ENCODE measurements at regions not wholly inside any gene's neighbourhood (a gene's known extent, or its start where the extent isn't known, plus 50 kb on each side); places are given as distances from the start of the nearest gene placed in this dataset.
"Not testable (repeated sequence)": the region's sequence is repeated elsewhere in the genome, so short reads cannot be mapped to it uniquely, and the experiment has no call there.

DNA sequence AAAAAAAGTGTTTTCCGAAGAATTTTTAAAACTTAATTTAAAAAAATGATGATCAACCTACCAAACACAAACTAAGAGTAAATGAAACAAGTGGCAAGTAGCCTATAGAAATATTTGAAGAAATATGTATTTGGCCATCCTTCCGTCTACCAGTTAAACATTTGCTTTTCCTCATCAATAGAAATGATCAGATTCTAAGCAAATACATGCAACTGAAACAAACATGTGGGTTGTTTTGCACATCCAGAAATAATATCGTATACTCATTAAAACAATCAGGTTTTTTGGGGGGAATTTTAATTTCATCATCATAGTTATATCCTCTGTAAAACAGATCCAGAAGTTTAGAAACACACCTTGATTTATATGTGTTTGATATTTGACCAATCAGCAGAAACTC, 1011.7 kb downstream of the GATA3 start:
- ATAC-seq = no peak
- H3K4me3 Mint-ChIP-seq = no peak overlapping the region
- H3K27me3 Mint-ChIP-seq = no peaks in the 10 kb centered on the region
- no peaks in the 10 kb centered on the region for H3K36me3 Mint-ChIP-seq
- no peak overlapping the region for H3K27ac Mint-ChIP-seq
- H3K9me3 Mint-ChIP-seq = no peaks in the 10 kb centered on the region
- H3K4me1 Mint-ChIP-seq = no peaks in the 10 kb centered on the region

DNA sequence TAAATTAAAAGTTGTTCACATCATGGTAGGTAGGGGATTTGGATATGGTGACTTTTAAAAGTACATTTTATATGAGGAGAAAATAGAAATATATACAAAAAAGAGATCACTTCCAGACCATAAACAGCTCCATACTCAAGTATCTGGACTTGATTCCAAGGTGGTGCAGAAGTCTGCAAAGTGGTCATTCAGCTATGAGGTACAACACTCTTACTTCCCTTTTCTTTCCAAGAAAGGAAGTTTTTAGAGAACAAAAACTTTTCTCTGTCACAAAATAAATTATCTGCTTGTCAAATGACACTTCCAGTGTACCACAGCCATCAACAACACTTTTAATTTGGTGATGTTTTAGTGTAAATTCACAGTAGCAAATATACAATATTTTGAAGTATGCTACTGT, 1013.5 kb downstream of the GATA3 start:
- no peaks in the 10 kb centered on the region for H3K4me1 Mint-ChIP-seq
- H3K36me3 Mint-ChIP-seq = no peaks in the 10 kb centered on the region
- H3K9me3 Mint-ChIP-seq = no peaks in the 10 kb centered on the region
- ATAC-seq = no peak
- H3K27ac Mint-ChIP-seq = no peak overlapping the region
- no peak overlapping the region for H3K4me3 Mint-ChIP-seq
- H3K27me3 Mint-ChIP-seq = no peaks in the 10 kb centered on the region

DNA sequence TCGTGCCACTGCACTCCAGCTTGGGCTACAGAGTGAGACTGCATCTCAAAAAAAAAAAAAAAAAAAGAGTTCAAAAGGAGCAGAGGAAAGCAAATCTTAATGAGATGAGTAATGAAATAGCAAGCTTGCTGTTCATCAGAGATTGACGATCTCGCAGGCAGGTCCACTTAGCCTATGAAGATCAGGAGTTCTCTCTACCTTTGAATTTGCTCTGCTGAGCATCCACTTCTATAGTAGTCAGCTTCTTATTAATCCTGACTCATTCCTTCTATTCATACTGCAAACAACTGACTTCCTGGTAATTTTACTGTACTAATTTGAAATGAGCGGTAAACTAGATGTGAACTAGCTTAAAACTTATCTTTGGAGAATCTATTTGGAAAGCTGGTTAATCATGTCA, 1014.6 kb downstream of the GATA3 start:
- no peaks in the 10 kb centered on the region for H3K4me1 Mint-ChIP-seq
- H3K36me3 Mint-ChIP-seq = no peaks in the 10 kb centered on the region
- no peak for ATAC-seq
- no peaks in the 10 kb centered on the region for H3K27me3 Mint-ChIP-seq
- H3K9me3 Mint-ChIP-seq = no peaks in the 10 kb centered on the region
- no peak overlapping the region for H3K4me3 Mint-ChIP-seq
- no peak overlapping the region for H3K27ac Mint-ChIP-seq

DNA sequence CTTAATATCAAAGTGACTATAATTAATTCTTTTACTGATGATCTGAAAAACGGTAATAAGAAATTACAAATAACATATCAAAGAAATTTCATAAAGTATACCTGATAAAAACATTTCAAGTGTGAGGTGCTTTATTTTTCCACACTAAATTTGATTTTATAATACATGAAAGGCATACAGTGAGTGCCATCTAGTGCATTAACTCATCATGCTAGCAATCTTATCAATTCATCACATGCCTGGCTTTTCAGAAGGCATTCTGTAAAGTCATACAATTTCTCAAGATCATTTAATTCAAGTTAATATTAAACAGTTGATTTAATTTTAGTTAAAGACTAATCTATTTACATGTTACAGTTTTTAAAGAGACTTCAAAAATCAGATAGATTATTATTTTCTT, 1020.9 kb downstream of the GATA3 start:
- Mint-ChIP-seq H3K36me3 (no peaks in the 10 kb centered on the region), H3K27me3 (no peaks in the 10 kb centered on the region), H3K4me1 (no peaks in the 10 kb centered on the region), H3K27ac (no peak overlapping the region), H3K4me3 (no peak overlapping the region), H3K9me3 (peaks cover 4% of the 10 kb centered on the region)
- ATAC-seq = no peak

DNA sequence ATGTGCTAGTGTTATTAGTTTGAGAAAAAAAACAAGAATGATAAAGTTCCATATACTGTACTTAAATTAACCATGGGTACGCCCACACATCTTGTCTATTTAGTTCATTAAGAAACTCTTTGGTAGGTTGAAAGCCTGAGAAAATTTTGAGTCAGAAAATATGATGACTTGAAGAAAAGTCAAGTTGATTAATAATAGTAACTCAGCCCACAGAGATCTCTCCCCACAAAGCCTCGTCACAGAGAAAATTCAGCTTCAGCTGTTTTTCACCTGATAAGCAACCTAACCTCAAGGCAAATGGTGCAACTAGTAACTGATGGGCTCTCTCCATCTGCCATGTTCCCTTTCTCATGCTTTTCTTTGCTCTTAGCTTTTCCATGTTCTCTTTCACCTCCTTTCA, 1021.6 kb downstream of the GATA3 start:
- Mint-ChIP-seq H3K36me3 (no peaks in the 10 kb centered on the region), H3K4me3 (no peak overlapping the region), H3K27me3 (no peaks in the 10 kb centered on the region), H3K27ac (no peak overlapping the region), H3K4me1 (no peaks in the 10 kb centered on the region), H3K9me3 (peaks cover 4% of the 10 kb centered on the region)
- ATAC-seq = no peak

DNA sequence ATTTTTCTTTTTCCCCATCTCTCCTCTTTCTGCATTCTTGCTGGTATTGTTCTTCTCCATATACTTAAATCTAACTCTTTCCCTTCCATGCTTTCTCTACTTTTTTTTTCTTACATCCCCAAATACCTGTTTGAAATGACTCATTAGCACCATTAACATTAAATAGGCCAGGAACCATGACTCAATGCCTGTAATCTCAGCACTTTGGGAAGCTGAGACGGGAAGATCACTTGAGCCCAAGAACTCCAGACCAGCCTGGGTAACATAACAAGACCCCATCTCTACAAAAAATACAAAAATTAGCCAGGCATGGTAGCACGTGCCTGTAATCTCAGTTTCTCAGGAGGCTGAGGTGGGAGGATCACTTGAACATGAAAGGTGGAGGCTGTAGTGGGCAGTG, 1026.8 kb downstream of the GATA3 start:
- H3K27me3 Mint-ChIP-seq = no peaks in the 10 kb centered on the region
- H3K9me3 Mint-ChIP-seq = peaks cover 7% of the 10 kb centered on the region
- H3K4me1 Mint-ChIP-seq = no peaks in the 10 kb centered on the region
- H3K4me3 Mint-ChIP-seq = no peak overlapping the region
- H3K36me3 Mint-ChIP-seq = no peaks in the 10 kb centered on the region
- no peak overlapping the region for H3K27ac Mint-ChIP-seq
- no peak for ATAC-seq

DNA sequence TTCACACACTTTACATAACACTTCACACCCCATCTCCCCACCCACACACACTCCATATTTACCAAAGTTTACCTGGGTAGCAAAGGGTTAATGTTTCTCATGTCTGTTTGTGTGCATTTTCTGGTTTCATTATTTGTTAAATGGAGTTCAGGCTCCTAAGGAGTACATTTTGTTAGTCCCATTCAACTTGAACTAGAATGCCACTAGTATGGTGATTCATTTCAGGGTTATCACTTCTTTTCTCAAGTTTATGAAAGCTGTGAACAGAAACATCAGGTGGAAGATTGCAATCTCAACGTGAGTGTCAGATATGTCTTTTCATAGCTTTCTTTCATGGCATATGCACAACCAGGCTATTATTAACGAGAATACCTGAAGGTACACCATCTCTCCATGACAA, 1027.5 kb downstream of the GATA3 start:
- Mint-ChIP-seq H3K4me3 (no peak overlapping the region), H3K36me3 (no peaks in the 10 kb centered on the region), H3K27ac (no peak overlapping the region), H3K9me3 (peaks cover 7% of the 10 kb centered on the region), H3K4me1 (no peaks in the 10 kb centered on the region), H3K27me3 (no peaks in the 10 kb centered on the region)
- ATAC-seq = no peak

DNA sequence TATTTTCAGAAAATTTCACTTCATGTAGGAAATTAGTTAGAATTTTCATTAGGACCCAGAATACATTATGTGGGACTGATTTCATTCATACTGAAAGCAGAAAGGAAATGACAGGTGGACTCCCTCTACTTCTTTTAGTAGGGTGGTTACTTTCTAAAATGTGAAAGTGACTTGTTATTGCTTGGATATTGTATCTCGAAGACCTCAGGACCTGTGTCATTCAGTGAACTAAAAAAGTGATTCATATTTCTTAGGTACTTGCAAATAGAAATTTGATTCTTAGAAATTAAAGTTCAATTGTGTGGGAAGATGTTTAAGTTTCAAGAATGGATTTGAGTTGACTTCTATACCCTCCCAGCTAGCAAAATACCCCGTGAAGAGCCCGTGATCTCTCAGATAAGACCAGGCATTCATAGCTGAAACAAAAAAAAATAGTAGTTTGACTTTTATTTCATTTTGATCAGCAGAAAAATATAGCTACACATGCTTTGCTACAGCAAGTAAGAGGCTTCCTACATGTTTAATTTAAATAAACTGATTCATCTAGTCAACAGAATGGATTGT, 1037.1 kb downstream of the GATA3 start:
- H3K4me3 Mint-ChIP-seq = no peak overlapping the region
- H3K36me3 Mint-ChIP-seq = no peaks in the 10 kb centered on the region
- no peaks in the 10 kb centered on the region for H3K9me3 Mint-ChIP-seq
- no peak for ATAC-seq
- no peak overlapping the region for H3K27ac Mint-ChIP-seq
- H3K27me3 Mint-ChIP-seq = no peaks in the 10 kb centered on the region
- H3K4me1 Mint-ChIP-seq = no peaks in the 10 kb centered on the region

DNA sequence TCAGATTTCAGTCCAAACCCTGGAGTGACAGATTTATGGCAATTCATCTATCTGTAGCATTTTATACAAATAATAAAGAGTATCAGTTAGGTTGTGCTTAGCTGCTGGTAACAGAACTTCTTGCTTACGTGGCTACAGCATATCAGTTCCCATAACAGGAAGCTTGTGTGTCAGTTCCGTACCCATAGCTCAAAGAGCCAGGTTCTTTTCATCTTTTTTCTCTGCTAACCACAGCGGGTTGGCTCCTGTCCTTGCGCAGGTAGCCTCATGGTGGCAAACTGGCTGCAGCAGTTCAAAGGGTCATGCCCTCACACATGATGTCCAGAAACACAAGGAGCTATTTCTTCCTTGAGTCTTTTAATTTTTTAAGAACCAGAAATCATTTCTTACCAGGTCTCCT, 1041.8 kb downstream of the GATA3 start:
- no peak overlapping the region for H3K4me3 Mint-ChIP-seq
- H3K4me1 Mint-ChIP-seq = no peaks in the 10 kb centered on the region
- no peaks in the 10 kb centered on the region for H3K36me3 Mint-ChIP-seq
- no peak for ATAC-seq
- H3K9me3 Mint-ChIP-seq = no peaks in the 10 kb centered on the region
- no peaks in the 10 kb centered on the region for H3K27me3 Mint-ChIP-seq
- H3K27ac Mint-ChIP-seq = no peak overlapping the region

DNA sequence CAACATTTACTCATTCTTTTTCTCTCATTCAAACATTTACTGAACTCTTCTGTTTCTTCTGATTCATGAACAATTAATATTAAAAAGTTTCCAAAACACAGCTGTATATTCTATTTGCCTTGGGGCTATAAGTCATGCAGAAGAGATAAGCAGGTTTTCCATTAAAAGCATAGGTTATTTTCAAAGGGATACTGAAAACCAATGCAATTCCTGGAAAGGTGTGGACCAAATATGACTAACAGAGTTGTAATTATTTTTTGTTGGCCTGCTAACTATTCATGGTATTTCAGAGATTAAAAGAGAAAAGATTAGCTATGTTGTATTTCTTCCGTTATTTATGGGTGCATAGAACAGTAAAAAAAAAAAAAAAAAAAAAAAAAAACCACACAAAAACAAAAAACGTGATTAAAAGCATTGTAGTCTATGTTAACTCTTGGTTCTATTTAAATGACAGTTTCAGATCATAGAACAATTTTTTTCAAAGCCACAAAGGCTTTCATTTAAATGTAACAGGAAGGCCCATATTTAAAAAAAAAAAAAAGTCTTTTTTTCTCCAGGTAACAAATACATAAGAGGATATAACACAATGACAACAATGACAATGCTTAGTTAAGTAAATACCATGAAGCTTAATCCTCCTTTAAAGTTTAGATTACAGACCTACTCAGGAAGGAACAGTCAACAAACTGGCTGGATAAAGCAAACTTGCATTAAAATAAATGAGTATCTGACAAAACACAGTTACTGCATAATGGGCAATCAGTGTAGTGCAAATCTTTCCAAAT, 1042.9 kb downstream of the GATA3 start:
- Mint-ChIP-seq H3K9me3 (no peaks in the 10 kb centered on the region), H3K36me3 (no peaks in the 10 kb centered on the region), H3K4me1 (no peaks in the 10 kb centered on the region), H3K27me3 (no peaks in the 10 kb centered on the region), H3K4me3 (no peak overlapping the region), H3K27ac (no peak overlapping the region)
- ATAC-seq = no peak

DNA sequence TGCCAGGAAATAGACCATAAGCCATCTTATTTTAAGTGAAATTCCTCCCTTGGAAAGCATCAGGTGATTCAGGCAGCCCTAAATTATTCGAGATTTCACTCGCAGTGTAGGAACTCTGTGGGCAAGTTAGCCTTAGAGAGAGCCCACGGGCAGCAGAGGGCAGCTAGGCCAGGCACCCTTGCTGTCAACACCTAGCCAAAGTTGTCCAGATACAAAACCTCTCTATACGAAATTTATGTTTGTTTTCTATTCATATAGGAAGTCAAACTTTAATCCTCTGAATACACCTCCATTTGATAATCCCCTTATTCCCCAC, 1043.5 kb downstream of the GATA3 start:
- Mint-ChIP-seq H3K27ac (no peak overlapping the region), H3K4me3 (no peak overlapping the region), H3K4me1 (no peaks in the 10 kb centered on the region), H3K36me3 (no peaks in the 10 kb centered on the region), H3K9me3 (no peaks in the 10 kb centered on the region), H3K27me3 (no peaks in the 10 kb centered on the region)
- ATAC-seq = no peak

DNA sequence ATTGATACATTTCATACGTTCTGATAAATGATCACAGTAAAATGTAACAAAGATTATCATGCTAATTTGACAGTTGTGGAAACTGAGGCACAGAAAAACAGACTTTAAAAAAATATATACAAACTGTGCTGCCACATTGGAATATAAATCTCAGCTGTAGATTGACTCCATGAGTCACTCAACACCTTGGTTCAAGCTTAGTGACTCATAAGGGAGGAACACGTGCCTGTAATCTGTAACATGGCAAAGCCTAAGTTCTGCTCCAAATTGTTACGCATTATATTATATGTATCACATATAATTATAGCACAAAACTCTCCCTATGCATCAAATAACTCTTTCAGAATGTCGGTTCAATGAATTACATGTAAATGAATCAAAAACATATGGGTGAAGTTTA, 1047.5 kb downstream of the GATA3 start:
- no peak for ATAC-seq
- H3K4me1 Mint-ChIP-seq = no peaks in the 10 kb centered on the region
- H3K4me3 Mint-ChIP-seq = no peak overlapping the region
- no peaks in the 10 kb centered on the region for H3K27me3 Mint-ChIP-seq
- H3K36me3 Mint-ChIP-seq = no peaks in the 10 kb centered on the region
- H3K27ac Mint-ChIP-seq = no peak overlapping the region
- no peaks in the 10 kb centered on the region for H3K9me3 Mint-ChIP-seq

DNA sequence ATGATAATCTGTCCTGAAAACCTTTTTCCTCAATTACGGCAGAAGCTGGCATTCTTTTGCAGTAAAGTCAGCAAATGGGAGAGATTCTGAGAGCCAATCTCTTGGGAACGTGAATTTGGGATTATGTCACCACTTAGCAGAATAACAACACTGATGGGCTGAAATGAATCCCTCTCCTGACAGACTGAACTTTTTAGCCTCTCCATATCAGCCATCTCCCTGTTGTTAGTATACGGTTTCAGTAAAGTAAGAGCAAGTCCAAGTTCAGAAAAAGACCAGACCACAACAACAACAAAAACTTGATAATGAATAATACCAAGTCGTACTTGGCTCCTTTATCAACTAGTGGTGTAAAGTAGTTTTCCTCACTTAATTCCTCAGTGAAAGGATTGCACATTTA, 1048.8 kb downstream of the GATA3 start:
- Mint-ChIP-seq H3K9me3 (no peaks in the 10 kb centered on the region), H3K4me3 (no peak overlapping the region), H3K4me1 (no peaks in the 10 kb centered on the region), H3K27ac (no peak overlapping the region), H3K36me3 (no peaks in the 10 kb centered on the region), H3K27me3 (no peaks in the 10 kb centered on the region)
- no peak for ATAC-seq

DNA sequence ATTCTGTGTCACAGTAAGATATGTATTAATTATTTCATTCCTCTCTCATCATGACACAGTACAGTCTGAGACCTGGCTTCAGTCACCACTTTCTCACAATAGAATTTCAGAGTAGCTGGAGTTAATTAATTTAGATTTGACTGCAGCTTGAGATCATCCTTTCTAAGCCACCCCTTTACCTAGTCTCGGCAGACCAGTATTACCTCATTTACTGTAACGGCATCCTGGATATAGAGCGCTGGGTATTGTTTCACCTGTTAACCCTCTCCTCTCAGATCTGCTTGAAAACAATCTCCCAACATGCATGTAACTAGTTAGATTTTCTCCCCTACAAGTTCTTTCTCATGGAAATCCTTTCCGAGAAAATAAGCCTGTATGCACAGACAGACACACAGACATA, 1057.5 kb downstream of the GATA3 start:
- no peaks in the 10 kb centered on the region for H3K9me3 Mint-ChIP-seq
- no peak for ATAC-seq
- no peaks in the 10 kb centered on the region for H3K36me3 Mint-ChIP-seq
- H3K4me1 Mint-ChIP-seq = no peaks in the 10 kb centered on the region
- no peak overlapping the region for H3K4me3 Mint-ChIP-seq
- H3K27ac Mint-ChIP-seq = no peak overlapping the region
- no peaks in the 10 kb centered on the region for H3K27me3 Mint-ChIP-seq

DNA sequence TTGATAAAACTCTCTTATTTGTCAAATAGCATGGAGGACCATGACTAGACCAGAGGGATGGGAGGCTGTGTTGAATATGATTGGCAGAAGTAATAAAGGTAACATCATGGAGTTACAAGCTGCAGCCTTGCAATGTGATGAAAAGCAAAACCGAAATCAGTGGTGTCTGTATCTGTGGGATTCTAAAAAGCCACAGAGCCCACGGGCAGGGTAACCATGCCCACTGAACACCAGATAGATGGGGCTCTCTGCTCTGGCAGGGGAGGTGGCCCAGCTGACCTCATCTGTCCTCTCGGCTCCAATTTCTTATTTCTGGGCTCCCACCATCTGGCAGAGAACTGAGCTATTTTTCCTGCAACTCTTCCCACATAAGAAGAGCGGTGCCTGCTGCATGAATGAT, 1072.2 kb downstream of the GATA3 start:
- no peak overlapping the region for H3K27ac Mint-ChIP-seq

DNA sequence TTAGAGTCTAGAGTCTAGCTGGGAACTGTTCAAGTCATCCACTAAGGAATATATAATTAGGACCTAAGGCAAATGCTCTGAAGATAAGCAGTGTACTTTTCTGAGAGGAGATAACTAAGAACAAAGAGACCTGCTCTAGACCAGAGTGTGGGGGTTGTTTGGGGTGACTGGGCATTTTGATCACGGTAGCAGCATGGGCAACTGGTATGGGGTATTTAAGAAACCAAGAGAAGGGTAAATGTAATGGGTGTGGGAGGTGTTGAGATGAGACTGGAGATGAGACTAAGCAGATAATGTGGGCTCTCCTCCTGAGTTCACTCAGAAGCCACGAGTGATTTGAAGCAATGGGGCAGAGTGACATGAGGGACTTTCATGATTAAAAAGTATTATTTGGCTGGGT, 1082.9 kb downstream of the GATA3 start:
- Mint-ChIP-seq H3K27me3 (no peaks in the 10 kb centered on the region), H3K9me3 (no peaks in the 10 kb centered on the region), H3K36me3 (no peaks in the 10 kb centered on the region), H3K4me3 (no peak overlapping the region), H3K4me1 (no peaks in the 10 kb centered on the region), H3K27ac (no peak overlapping the region)
- no peak for ATAC-seq

More for the DNA sequence above, 1072.2 kb downstream of the GATA3 start:
- ATAC-seq = no peak
- H3K36me3 Mint-ChIP-seq = no peaks in the 10 kb centered on the region
- H3K27me3 Mint-ChIP-seq = no peaks in the 10 kb centered on the region
- no peaks in the 10 kb centered on the region for H3K9me3 Mint-ChIP-seq
- no peaks in the 10 kb centered on the region for H3K4me1 Mint-ChIP-seq
- H3K4me3 Mint-ChIP-seq = no peak overlapping the region

DNA sequence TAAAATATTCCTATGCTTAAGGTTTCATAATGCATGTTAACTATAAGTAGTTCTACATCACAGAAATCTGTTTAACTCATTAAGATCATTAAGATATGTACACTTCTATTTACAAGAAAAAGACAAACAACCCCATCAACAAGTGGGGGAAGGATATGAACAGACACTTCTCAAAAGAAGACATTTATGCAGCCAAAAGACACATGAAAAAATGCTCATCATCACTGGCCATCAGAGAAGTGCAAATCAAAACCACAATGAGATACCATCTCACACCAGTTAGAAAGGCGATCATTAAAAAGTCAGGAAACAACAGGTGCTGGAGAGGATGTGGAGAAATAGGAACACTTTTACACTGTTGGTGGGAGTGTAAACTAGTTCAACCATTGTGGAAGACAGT, 1084.3 kb downstream of the GATA3 start:
- not testable (repeated sequence) for ATAC-seq, H3K36me3 Mint-ChIP-seq, H3K9me3 Mint-ChIP-seq, H3K27ac Mint-ChIP-seq, H3K27me3 Mint-ChIP-seq, H3K4me1 Mint-ChIP-seq, H3K4me3 Mint-ChIP-seq

Measured in stimulated activated memory B cell treated with anti-CD40 and anti-IgM and Interleukin-4, amounts not matched to agents 10 μg/mL and 1 μg/mL and 100 μg/mL, for 72 hours (primary cell).